Upper lobe of left lung (tissue), 6 donors: ENCODE measurements at regions not wholly inside any gene's neighbourhood (a gene's known extent, or its start where the extent isn't known, plus 50 kb on each side); places are given as distances from the start of the nearest gene placed in this dataset.

Experiments
- ATAC-seq, 2 donors: fragments of 200-7000 bp; cut with Tn5 transposase; one replicate each; pipeline ENCODE4 v1.9.1; 2022; ENCODE audit warnings: mild to moderate bottlenecking in 2 of 2, moderate library complexity in 2 of 2; ENCODE audit not compliant: low FRiP score in 2 of 2
- DNase-seq, 2 donors: peaks; one replicate each; pipeline ENCODE4 v3.0.0-alpha.2; 2019 to 2020
- H3K27ac ChIP-seq, 4 donors: fragments of 200-600 bp; sonication (generic); one replicate each; pipeline ENCODE4 v1.5.1; 2016 to 2019
- H3K27me3 ChIP-seq, 4 donors: fragments of 200-600 bp; sonication (generic); one replicate each; pipeline ENCODE4 v1.5.1; 2017 to 2019
- H3K36me3 ChIP-seq, 4 donors: fragments of 200-600 bp; sonication (generic); one replicate each; pipeline ENCODE4 v1.5.1; 2016 to 2019
- H3K4me1 ChIP-seq, 4 donors: fragments of 200-600 bp; sonication (generic); one replicate each; pipeline ENCODE4 v1.5.1; 2018 to 2019
- H3K4me3 ChIP-seq, 4 donors: fragments of 200-600 bp; sonication (generic); one replicate each; pipeline ENCODE4 v1.5.1; 2017 to 2019; ENCODE audit warnings: mild to moderate bottlenecking in 2 of 4, moderate library complexity in 1 of 4
- H3K9me3 ChIP-seq, 4 donors: fragments of 200-600 bp; sonication (generic); one replicate each; pipeline ENCODE4 v1.5.1; 2018 to 2019
- CTCF ChIP-seq, 6 experiments: fragments of 450-650 bp in 4 of 6; fragments of 200-600 bp in 2 of 6; sonication (generic) in 2 of 6; IDR thresholded peaks; one replicate each; pipeline ENCODE4 v1.5.1; 2016 to 2019; ENCODE audit warnings: antibody characterized with exemption in 6 of 6
- EP300 ChIP-seq, 4 donors: sonication (generic); formaldehyde crosslinking; IDR thresholded peaks; one replicate each; pipeline ENCODE4 v1.5.1; 2017; ENCODE audit warnings: antibody characterized with exemption in 4 of 4, control low read depth in 2 of 4
- POLR2A ChIP-seq, 4 donors: fragments of 450-650 bp; IDR thresholded peaks; one replicate each; pipeline ENCODE4 v1.5.1; 2016 to 2017; ENCODE audit warnings: antibody characterized with exemption in 4 of 4, mild to moderate bottlenecking in 2 of 4
- POLR2AphosphoS5 ChIP-seq, 2 donors: sonication (generic); formaldehyde crosslinking; IDR thresholded peaks; one replicate each; pipeline ENCODE4 v1.5.1; 2017; ENCODE audit warnings: antibody characterized with exemption in 2 of 2
- whole genome bisulfite sequencing, 2 donors: methylation state at CpG; one replicate each; pipeline ENCODE4 v1.1.5; 2017 to 2018; 5-methylcytosine and 5-hydroxymethylcytosine counted together
- donor health status: DM: no; HTN: no; CAD: no; lungs with moderate emphysema.
- donor health status: DM: no; HTN: yes; CAD: no; lungs with severe emphysema.

- no peak for ATAC-seq
Measured at GRCh38 chr5:60510663-60511062, 189.3 kb downstream of the DEPDC1B start.

GRCh38 chr5:60510049-60510448 is 189.9 kb downstream of the DEPDC1B start:
- Histone ChIP-seq H3K4me3 (no peak overlapping the region), H3K9me3 (no peaks in the 10 kb centered on the region), H3K27me3 (no peaks in the 10 kb centered on the region), H3K4me1 (no peaks in the 10 kb centered on the region), H3K27ac (no peak overlapping the region), H3K36me3 (no peaks in the 10 kb centered on the region)
- ATAC-seq, result no peak
- no peak for DNase-seq
- TF ChIP-seq CTCF (IDR thresholded peaks at IDR 0.05), result no peak
- TF ChIP-seq EP300 (IDR thresholded peaks at IDR 0.05), result no peak
- TF ChIP-seq POLR2A (IDR thresholded peaks at IDR 0.05), result no peak
- no peak for TF ChIP-seq POLR2AphosphoS5 (IDR thresholded peaks at IDR 0.05)
- WGBS, 2 donors, result 66 to 77% methylated on average over 3 of the region's 3 CpGs

More at GRCh38 chr5:60510663-60511062, 189.3 kb downstream of the DEPDC1B start:
- no peaks in the 10 kb centered on the region for H3K36me3 ChIP-seq
- no peak overlapping the region for H3K27ac ChIP-seq
- H3K4me3 ChIP-seq, result no peak overlapping the region
- H3K9me3 ChIP-seq, result no peaks in the 10 kb centered on the region
- 73 to 74% methylated on average over 3 of the region's 3 CpGs for WGBS, 2 donors
- TF ChIP-seq EP300 (IDR thresholded peaks at IDR 0.05) (no peak), POLR2A (IDR thresholded peaks at IDR 0.05) (no peak), POLR2AphosphoS5 (IDR thresholded peaks at IDR 0.05) (no peak), CTCF (IDR thresholded peaks at IDR 0.05) (no peak)
- no peaks in the 10 kb centered on the region for H3K4me1 ChIP-seq
- no peaks in the 10 kb centered on the region for H3K27me3 ChIP-seq
- no peak for DNase-seq

- Histone ChIP-seq H3K4me3 (no peak overlapping the region), H3K36me3 (no peaks in the 10 kb centered on the region), H3K9me3 (no peaks in the 10 kb centered on the region), H3K27ac (no peak overlapping the region), H3K4me1 (no peaks in the 10 kb centered on the region), H3K27me3 (no peaks in the 10 kb centered on the region)
- no peak for ATAC-seq
- WGBS, 2 donors, result 69 to 95% methylated on average over 2 of the region's 2 CpGs
- DNase-seq, result no peak
- TF ChIP-seq EP300 (IDR thresholded peaks at IDR 0.05) (no peak), POLR2A (IDR thresholded peaks at IDR 0.05) (no peak), POLR2AphosphoS5 (IDR thresholded peaks at IDR 0.05) (no peak), CTCF (IDR thresholded peaks at IDR 0.05) (no peak)
Measured at GRCh38 chr5:60509519-60509918, 190.4 kb downstream of the DEPDC1B start.

GRCh38 chr5:60507687-60508086 is 192.3 kb downstream of the DEPDC1B start:
- H3K27ac ChIP-seq, result no peak overlapping the region
- DNase-seq (no peak), ATAC-seq (peak in 1 of 2 donors; percentile 34)
- H3K36me3 ChIP-seq, result no peaks in the 10 kb centered on the region
- H3K4me3 ChIP-seq, result no peak overlapping the region
- TF ChIP-seq EP300 (IDR thresholded peaks at IDR 0.05), result no peak
- TF ChIP-seq POLR2A (IDR thresholded peaks at IDR 0.05), result no peak
- no peak for TF ChIP-seq POLR2AphosphoS5 (IDR thresholded peaks at IDR 0.05)
- no peak for TF ChIP-seq CTCF (IDR thresholded peaks at IDR 0.05)
- no peaks in the 10 kb centered on the region for H3K27me3 ChIP-seq
- H3K4me1 ChIP-seq, result no peaks in the 10 kb centered on the region
- 76 to 88% methylated on average over 3 of the region's 3 CpGs for WGBS, 2 donors
- no peaks in the 10 kb centered on the region for H3K9me3 ChIP-seq

GRCh38 chr5:60505373-60506171 is 194.4 kb downstream of the DEPDC1B start:
- ATAC-seq, result no peak
- no peak for DNase-seq
- Histone ChIP-seq H3K4me3 (no peak overlapping the region), H3K4me1 (no peaks in the 10 kb centered on the region), H3K36me3 (no peaks in the 10 kb centered on the region), H3K9me3 (no peaks in the 10 kb centered on the region), H3K27ac (no peak overlapping the region), H3K27me3 (no peaks in the 10 kb centered on the region)
- no peak for TF ChIP-seq CTCF (IDR thresholded peaks at IDR 0.05)
- 83 to 90% methylated on average over 7 of the region's 7 CpGs for WGBS, 2 donors
